GM12891 (cell line): ENCODE measurements at regions not wholly inside any gene's neighbourhood (a gene's known extent, or its start where the extent isn't known, plus 50 kb on each side); places are given as distances from the start of the nearest gene placed in this dataset.

Experiments
- POLR2A ChIP-seq: IDR thresholded peaks from 2 replicates; pipeline ENCODE4 v1.6.1; 2011; ENCODE audit warnings: low read depth, low read length, control low read depth
- POLR2AphosphoS5 ChIP-seq: IDR thresholded peaks from 2 replicates; pipeline ENCODE4 v1.6.1; 2011; ENCODE audit warnings: low read depth, low read length, control low read depth

DNA sequence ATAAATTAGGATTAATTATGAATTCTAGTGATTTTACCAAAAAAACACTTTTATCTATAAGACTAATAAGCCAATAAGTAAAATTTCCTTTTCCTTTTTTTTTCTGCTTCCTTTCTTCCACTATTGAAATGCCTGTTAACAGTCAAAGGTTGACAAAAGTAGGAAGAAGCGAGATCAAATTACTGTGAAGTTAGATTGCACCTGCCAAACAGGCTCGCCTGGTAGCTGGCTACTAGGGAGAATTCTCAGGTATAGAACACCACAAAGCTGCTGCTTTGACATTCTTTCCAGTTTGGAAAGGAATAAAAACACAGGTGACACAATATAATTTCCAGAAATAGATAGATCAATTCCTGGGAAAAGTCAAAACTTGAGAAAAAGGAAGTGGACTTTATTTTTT, 749.0 kb downstream of the NSUN3 start:
- TF ChIP-seq POLR2AphosphoS5 (no peak), POLR2A (no peak)
